ENCODE measurements at regions not wholly inside any gene's neighbourhood (a gene's known extent, or its start where the extent isn't known, plus 50 kb on each side); places are given as distances from the start of the nearest gene placed in this dataset.
A peak's percentile ranks its signal among the peaks of the same experiment; 100 is the strongest.

DNA sequence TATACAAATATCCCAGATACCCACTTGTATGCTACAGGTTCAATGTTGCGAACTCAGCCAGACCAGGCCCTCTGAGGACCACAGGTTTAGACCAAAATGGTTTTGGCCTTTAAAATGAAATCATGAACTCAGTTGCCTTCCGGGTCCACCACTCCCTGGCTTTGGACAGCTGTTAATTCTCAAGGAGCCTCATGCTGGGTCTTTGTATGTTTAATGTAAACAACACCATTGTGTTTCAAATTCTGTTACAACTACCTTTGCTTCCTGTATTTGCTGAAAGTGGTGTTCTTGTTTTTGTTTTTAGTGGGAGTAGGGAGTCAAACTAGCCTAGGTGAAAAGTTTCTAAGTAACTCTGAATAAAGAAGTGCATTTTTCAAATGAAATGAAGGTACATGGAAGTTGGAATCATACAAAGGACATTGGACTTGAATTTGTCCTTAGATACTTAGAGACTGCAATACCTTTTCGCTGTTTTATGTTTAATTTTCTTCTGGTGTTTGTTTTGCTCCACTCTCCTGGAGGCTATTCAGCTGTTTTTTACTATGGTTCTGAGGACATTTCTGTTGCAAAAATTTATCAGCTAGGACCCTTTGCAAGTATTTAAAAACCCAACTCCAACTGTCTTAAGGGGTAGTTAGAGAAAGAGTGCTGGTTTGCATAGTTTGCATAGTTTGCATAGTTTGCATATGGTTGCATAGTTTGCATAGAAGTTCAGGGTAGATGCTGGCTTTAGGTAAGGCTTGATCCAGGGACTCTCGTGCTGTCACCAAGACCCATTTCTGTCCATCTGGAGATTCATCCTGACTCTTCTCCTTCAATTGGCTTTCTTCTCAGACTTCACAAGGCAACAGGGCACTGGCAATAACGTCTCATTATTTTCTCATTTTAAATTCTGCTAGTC, 70.1 kb downstream of the MID1IP1 start:
- intact Hi-C loops (cut with micrococcal nuclease) = no loop called here
- Histone ChIP-seq H3K4me1 (ENCODE audit: control insufficient read depth, insufficient read depth, low read length) (no peaks in the 10 kb centered on the region), H3K36me3 (ENCODE audit: control insufficient read depth, insufficient read depth, low read length) (no peaks in the 10 kb centered on the region), H3K27ac (ENCODE audit: low read length) (no peak overlapping the region), H3K9me3 (ENCODE audit: control insufficient read depth, insufficient read depth, low read length) (no peaks in the 10 kb centered on the region), H3K4me3 (ENCODE audit: low read length) (no peak overlapping the region), H3K27me3 (ENCODE audit: control insufficient read depth, insufficient read depth, low read length) (no peaks in the 10 kb centered on the region)
- no peaks in the 10 kb centered on the region for H3K36me3 Mint-ChIP-seq
- no peaks in the 10 kb centered on the region for H3K9me3 Mint-ChIP-seq
- H3K27me3 Mint-ChIP-seq (ENCODE audit: low read depth in 2 of 2) = peaks cover 0 to 18% of the 10 kb centered on the region in 2 donors
- DNase-seq (no peak), ATAC-seq (no peak)
- no peaks in the 10 kb centered on the region for H3K4me1 Mint-ChIP-seq
- 88% methylated on average over 4 of the region's 5 CpGs for WGBS (ENCODE audit: insufficient coverage)
- TF ChIP-seq CTCF (IDR thresholded peaks at IDR 0.05) = no peak
- no peak overlapping the region for H3K27ac Mint-ChIP-seq
- no peak overlapping the region for H3K4me3 Mint-ChIP-seq

DNA sequence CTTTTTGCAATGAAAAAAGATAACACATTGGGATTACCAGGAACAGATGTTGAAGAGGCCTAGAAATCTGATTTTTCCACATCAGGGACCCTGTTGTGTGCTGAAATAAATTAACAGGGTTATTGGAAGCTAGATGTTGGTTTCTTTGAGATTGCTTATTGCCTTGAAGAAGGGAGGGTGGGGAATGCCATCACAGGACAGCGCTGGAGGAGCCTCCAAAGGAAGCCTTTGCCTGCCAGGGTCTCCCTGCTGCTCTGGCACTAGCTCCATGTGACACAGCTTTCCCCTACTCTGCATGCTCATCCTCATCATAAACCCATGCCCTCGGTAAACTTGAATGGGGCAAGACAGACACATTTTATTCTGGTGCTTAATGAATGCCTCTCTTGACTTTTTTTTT, 76.1 kb downstream of the MID1IP1 start:
- intact Hi-C loops (cut with micrococcal nuclease) = no loop called here
- Mint-ChIP-seq H3K27ac (no peak overlapping the region), H3K36me3 (no peaks in the 10 kb centered on the region), H3K9me3 (no peaks in the 10 kb centered on the region), H3K4me3 (no peak overlapping the region), H3K4me1 (peaks cover 5 to 14% of the 10 kb centered on the region in 2 donors), H3K27me3 (ENCODE audit: low read depth in 2 of 2) (peaks cover 0 to 7% of the 10 kb centered on the region in 2 donors)
- Histone ChIP-seq H3K36me3 (ENCODE audit: control insufficient read depth, insufficient read depth, low read length) (no peaks in the 10 kb centered on the region), H3K4me1 (ENCODE audit: control insufficient read depth, insufficient read depth, low read length) (peaks cover 8% of the 10 kb centered on the region), H3K27me3 (ENCODE audit: control insufficient read depth, insufficient read depth, low read length) (no peaks in the 10 kb centered on the region), H3K9me3 (ENCODE audit: control insufficient read depth, insufficient read depth, low read length) (no peaks in the 10 kb centered on the region), H3K4me3 (ENCODE audit: low read length) (no peak overlapping the region), H3K27ac (ENCODE audit: low read length) (no peak overlapping the region)
- DNase-seq = no peak
- 92% methylated on average over 2 of the region's 2 CpGs for WGBS (ENCODE audit: insufficient coverage)
- ATAC-seq = no peak
- no peak for TF ChIP-seq CTCF (IDR thresholded peaks at IDR 0.05)

- H3K4me1 Mint-ChIP-seq = peaks cover 5 to 14% of the 10 kb centered on the region in 2 donors
- no peak for DNase-seq
- peak overlapping the region; percentile 66 for H3K27ac ChIP-seq (ENCODE audit: low read length)
- 62% methylated on average over 3 of the region's 4 CpGs for WGBS (ENCODE audit: insufficient coverage)
- no peak overlapping the region for H3K4me3 Mint-ChIP-seq
- peaks cover 8% of the 10 kb centered on the region for H3K4me1 ChIP-seq (ENCODE audit: control insufficient read depth, insufficient read depth, low read length)
- no peaks in the 10 kb centered on the region for H3K27me3 ChIP-seq (ENCODE audit: control insufficient read depth, insufficient read depth, low read length)
- intact Hi-C loops (cut with micrococcal nuclease) = no loop called here
- peaks cover 0 to 7% of the 10 kb centered on the region in 2 donors for H3K27me3 Mint-ChIP-seq (ENCODE audit: low read depth in 2 of 2)
- no peaks in the 10 kb centered on the region for H3K9me3 Mint-ChIP-seq
- H3K4me3 ChIP-seq (ENCODE audit: low read length) = no peak overlapping the region
- H3K9me3 ChIP-seq (ENCODE audit: control insufficient read depth, insufficient read depth, low read length) = no peaks in the 10 kb centered on the region
- ATAC-seq = no peak
- no peak for TF ChIP-seq CTCF (IDR thresholded peaks at IDR 0.05)
- no peaks in the 10 kb centered on the region for H3K36me3 ChIP-seq (ENCODE audit: control insufficient read depth, insufficient read depth, low read length)
- no peak overlapping the region for H3K27ac Mint-ChIP-seq
- H3K36me3 Mint-ChIP-seq = no peaks in the 10 kb centered on the region
Observed at GRCh38 chrX:38878641-38879340, 77.5 kb downstream of the MID1IP1 start.

Measured in natural killer cell (primary cell).